ENCODE measurements at regions not wholly inside any gene's neighbourhood (a gene's known extent, or its start where the extent isn't known, plus 50 kb on each side); places are given as distances from the start of the nearest gene placed in this dataset.

GRCh38 chr20:1754306-1754705 lies 96.7 kb upstream of the SIRPG start:
- TF ChIP-seq CTCF (IDR thresholded peaks at IDR 0.05; ENCODE audit: low read length) (no peak), EZH2 (IDR thresholded peaks at IDR 0.05; ENCODE audit: borderline replicate concordance, low read length) (no peak)

Measured in OCI-LY1 (cell line).